ENCODE measurements at regions not wholly inside any gene's neighbourhood (a gene's known extent, or its start where the extent isn't known, plus 50 kb on each side); places are given as distances from the start of the nearest gene placed in this dataset.

DNA sequence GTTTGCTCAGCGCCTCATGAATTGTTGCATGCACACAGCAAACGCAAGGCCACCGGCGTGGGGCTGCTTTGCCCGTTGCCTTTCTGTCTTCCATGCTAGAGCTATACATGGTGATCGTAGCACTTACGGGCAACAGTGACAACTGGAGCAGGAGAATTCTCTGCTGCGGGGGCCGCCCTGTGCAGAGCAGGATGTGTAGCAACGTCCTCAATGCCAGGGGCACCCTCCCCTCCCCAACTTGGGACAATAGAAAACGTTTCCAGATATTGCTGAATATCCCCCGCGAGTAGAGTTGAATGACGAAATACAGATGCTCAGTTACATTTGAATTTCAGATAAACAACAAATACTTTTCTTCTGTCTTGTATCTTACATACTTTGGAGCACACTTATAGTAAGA is 198.7 kb downstream of the TFAP2C start:
- Histone ChIP-seq H3K4me1 (peaks cover 0 to 14% (median 9%) of the 10 kb centered on the region in 4 donors), H3K27ac (replicated peaks in 1 of 4) (peak overlapping the region in 3 of 4 donors; percentile 11 to 67 (median 36)), H3K27me3 (peaks cover 0 to 87% (median 0%) of the 10 kb centered on the region in 4 donors), H3K36me3 (no peaks in the 10 kb centered on the region), H3K9me3 (no peaks in the 10 kb centered on the region), H3K4me3 (no peak overlapping the region)
- no peak for DNase-seq (ENCODE audit: extremely low spot score)
- 70% methylated on average over 14 of the region's 14 CpGs for WGBS
- TF ChIP-seq POLR2A (IDR thresholded peaks at IDR 0.05; ENCODE audit: low read depth): no peak
- no peak for TF ChIP-seq POLR2AphosphoS5 (IDR thresholded peaks at IDR 0.05)
- TF ChIP-seq CTCF (IDR thresholded peaks at IDR 0.05): no peak
- TF ChIP-seq EP300 (IDR thresholded peaks at IDR 0.05): no peak
- intact Hi-C loops (cut with DNase I): no loop called here

GRCh38 chr20:56828402-56828801 is 199.3 kb downstream of the TFAP2C start:
- intact Hi-C loops (cut with DNase I): no loop called here
- H3K27me3 ChIP-seq: peaks cover 0 to 85% (median 0%) of the 10 kb centered on the region in 4 donors
- peaks cover 0 to 14% (median 9%) of the 10 kb centered on the region in 4 donors for H3K4me1 ChIP-seq
- no peak overlapping the region for H3K27ac ChIP-seq (replicated peaks in 1 of 4)
- no peaks in the 10 kb centered on the region for H3K9me3 ChIP-seq
- no peak for DNase-seq (ENCODE audit: extremely low spot score)
- TF ChIP-seq CTCF (IDR thresholded peaks at IDR 0.05) (no peak), POLR2AphosphoS5 (IDR thresholded peaks at IDR 0.05) (no peak), POLR2A (IDR thresholded peaks at IDR 0.05; ENCODE audit: low read depth) (no peak), EP300 (IDR thresholded peaks at IDR 0.05) (no peak)
- no peaks in the 10 kb centered on the region for H3K36me3 ChIP-seq
- 94% methylated on average over 9 of the region's 9 CpGs for WGBS
- no peak overlapping the region for H3K4me3 ChIP-seq

DNA sequence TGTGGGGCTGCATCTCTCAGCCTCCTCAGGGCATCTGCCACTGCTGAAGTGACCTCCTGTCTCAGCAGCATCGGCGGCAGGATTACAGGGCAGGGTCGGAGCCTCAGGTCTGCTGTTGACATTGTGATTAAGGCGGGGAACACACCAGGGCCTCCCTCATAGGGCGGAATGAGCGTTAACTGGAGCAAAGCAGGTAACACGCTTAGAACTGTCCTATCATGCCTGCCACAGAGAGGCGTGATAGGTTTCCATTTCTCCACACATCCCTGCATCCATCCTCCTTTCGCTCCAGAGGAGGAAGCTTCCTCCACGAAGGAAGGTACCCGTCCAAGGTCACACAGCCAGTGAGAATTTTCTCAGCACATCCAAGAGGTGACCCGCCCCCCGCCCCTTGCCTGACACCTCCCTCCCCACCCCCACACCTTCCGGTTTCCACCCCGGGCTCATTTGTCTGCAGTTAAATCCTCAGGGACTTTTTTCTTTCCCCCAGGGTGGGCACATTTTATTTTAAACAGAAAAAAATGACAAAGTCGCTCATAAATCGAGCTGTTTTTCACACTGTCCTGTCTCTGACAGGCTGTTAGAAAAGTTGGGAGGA is 200.8 kb downstream of the TFAP2C start:
- 45% methylated on average over 17 of the region's 17 CpGs for WGBS
- H3K36me3 ChIP-seq: no peaks in the 10 kb centered on the region
- TF ChIP-seq POLR2A (IDR thresholded peaks at IDR 0.05; ENCODE audit: low read depth): no peak
- peaks cover 0 to 75% (median 0%) of the 10 kb centered on the region in 4 donors for H3K27me3 ChIP-seq
- no peak overlapping the region for H3K4me3 ChIP-seq
- intact Hi-C loops (cut with DNase I): no loop called here
- no peak overlapping the region for H3K27ac ChIP-seq (replicated peaks in 1 of 4)
- H3K4me1 ChIP-seq: peaks cover 0 to 14% (median 9%) of the 10 kb centered on the region in 4 donors
- no peak for DNase-seq (ENCODE audit: extremely low spot score)
- no peaks in the 10 kb centered on the region for H3K9me3 ChIP-seq

DNA sequence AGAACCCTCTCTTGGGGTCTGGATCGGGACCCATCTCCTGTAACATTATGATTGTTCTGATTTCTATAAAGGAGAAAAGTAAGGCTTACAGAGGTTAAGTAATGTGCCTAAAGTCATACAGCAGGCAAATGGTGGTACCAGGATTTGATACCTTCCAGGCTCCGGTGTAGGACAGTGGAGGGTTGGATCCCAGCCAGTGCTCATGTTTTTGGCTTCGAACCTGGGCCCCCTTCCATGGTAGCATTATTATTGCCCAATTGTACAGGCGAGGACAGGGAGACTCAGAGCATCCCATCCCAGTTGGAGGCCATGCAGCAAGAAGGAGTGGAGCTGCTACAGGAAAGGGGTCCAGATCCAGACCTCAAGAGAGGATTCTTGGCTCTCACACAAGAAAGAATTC is 202.7 kb downstream of the TFAP2C start:
- Histone ChIP-seq H3K27ac (replicated peaks in 1 of 4) (no peak overlapping the region), H3K9me3 (no peaks in the 10 kb centered on the region), H3K36me3 (no peaks in the 10 kb centered on the region), H3K4me1 (peaks cover 0 to 14% (median 9%) of the 10 kb centered on the region in 4 donors), H3K27me3 (peaks cover 0 to 63% (median 0%) of the 10 kb centered on the region in 4 donors), H3K4me3 (no peak overlapping the region)
- no peak for DNase-seq (ENCODE audit: extremely low spot score)
- 58% methylated on average over 4 of the region's 4 CpGs for WGBS
- intact Hi-C loops (cut with DNase I): no loop called here
- TF ChIP-seq POLR2AphosphoS5 (IDR thresholded peaks at IDR 0.05) (no peak), CTCF (IDR thresholded peaks at IDR 0.05) (no peak), EP300 (IDR thresholded peaks at IDR 0.05) (no peak), POLR2A (IDR thresholded peaks at IDR 0.05; ENCODE audit: low read depth) (no peak)

GRCh38 chr20:56833427-56833826 is 204.3 kb downstream of the TFAP2C start:
- Histone ChIP-seq H3K27ac (replicated peaks in 1 of 4) (no peak overlapping the region), H3K36me3 (no peaks in the 10 kb centered on the region), H3K4me1 (no peaks in the 10 kb centered on the region), H3K9me3 (no peaks in the 10 kb centered on the region), H3K4me3 (no peak overlapping the region), H3K27me3 (peaks cover 0 to 62% (median 0%) of the 10 kb centered on the region in 4 donors)
- DNase-seq (ENCODE audit: extremely low spot score): no peak
- intact Hi-C loops (cut with DNase I): no loop called here
- TF ChIP-seq CTCF (IDR thresholded peaks at IDR 0.05) (no peak), POLR2A (IDR thresholded peaks at IDR 0.05; ENCODE audit: low read depth) (no peak), EP300 (IDR thresholded peaks at IDR 0.05) (no peak), POLR2AphosphoS5 (IDR thresholded peaks at IDR 0.05) (no peak)
- 80% methylated on average over 5 of the region's 5 CpGs for WGBS

All from esophagus muscularis mucosa (tissue), 4 donors.